Neuron (in vitro differentiated cells): ENCODE measurements at regions not wholly inside any gene's neighbourhood (a gene's known extent, or its start where the extent isn't known, plus 50 kb on each side); places are given as distances from the start of the nearest gene placed in this dataset.
"Not testable (repeated sequence)": the region's sequence is repeated elsewhere in the genome, so short reads cannot be mapped to it uniquely, and the experiment has no call there.

Experiments used
- H2AFZ ChIP-seq: one replicate; pipeline ENCODE4 v1.6.1; 2013; ENCODE audit warnings: low read depth, mild to moderate bottlenecking, inconsistent platforms, low read length, moderate library complexity
- H3K27me3 ChIP-seq: one replicate; pipeline ENCODE4 v1.6.1; 2013; ENCODE audit warnings: low read length; ENCODE audit not compliant: insufficient read depth
- H3K36me3 ChIP-seq: one replicate; pipeline ENCODE4 v1.6.1; 2013; ENCODE audit warnings: low read length; ENCODE audit not compliant: insufficient read depth
- H3K4me1 ChIP-seq: one replicate; pipeline ENCODE4 v1.6.1; 2013; ENCODE audit warnings: low read length; ENCODE audit not compliant: insufficient read depth
- H3K4me3 ChIP-seq: 2 replicates; pipeline ENCODE4 v1.5.1; 2013; ENCODE audit warnings: mild to moderate bottlenecking, low read length, moderate library complexity
- H3K9me3 ChIP-seq: one replicate; pipeline ENCODE4 v1.6.1; 2013; ENCODE audit warnings: low read length

DNA sequence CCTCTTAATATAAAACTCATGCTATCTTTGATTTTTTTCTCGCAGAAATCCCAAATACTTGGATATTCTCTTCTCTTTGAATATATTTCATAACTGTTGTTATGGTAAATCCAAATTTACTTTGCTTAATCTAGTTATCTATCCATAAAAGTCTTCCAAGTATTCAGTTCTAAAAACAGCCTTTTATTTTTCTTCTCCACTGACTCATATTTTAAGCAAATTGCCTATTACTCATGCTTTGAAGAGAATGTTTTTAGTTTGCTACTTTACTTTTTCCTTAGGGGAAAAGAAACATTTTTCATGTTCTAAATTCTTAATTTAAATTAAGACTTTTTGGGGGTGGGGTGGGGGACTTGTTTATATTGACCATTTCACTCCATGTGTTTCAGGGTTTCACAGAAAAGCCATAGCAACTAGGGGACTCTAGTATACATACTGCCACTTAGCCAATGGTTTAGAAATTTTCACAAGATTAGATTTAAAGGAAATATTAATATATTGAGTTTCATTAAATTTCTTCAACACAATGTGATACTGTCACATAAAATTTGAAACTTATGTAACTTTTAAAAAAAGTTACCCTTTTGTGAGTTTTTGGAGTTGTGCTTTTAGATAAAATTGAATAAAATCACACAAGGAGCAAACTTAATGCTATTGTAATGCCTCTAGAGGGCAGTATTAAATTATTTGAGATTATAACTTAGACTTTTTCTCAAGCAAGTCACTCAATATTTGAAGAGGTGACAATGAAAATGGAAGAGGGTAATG is 545.8 kb upstream of the ARRDC3 start:
- Histone ChIP-seq H2AFZ (no peak overlapping the region), H3K36me3 (no peaks in the 10 kb centered on the region), H3K9me3 (no peaks in the 10 kb centered on the region), H3K4me3 (no peak overlapping the region), H3K4me1 (no peaks in the 10 kb centered on the region), H3K27me3 (no peaks in the 10 kb centered on the region)

DNA sequence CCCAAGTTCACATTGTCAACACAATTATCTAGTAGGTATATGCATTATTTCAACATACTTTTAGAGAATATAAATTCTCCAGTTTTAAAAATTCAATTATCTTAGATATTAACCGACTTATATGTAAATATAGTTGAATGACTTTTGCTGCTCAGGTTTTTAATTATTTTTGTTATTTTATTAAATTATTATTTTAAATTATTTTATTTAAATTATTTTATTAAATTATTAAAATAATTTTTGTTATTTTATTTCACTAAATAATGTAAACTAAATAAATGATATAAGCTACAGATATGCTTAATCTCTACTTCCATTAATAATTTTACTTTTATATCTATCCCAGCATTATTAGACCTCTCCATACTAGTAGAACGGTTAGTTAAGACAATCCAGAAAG is 544.3 kb upstream of the ARRDC3 start:
- Histone ChIP-seq H2AFZ (no peak overlapping the region), H3K36me3 (no peaks in the 10 kb centered on the region), H3K27me3 (no peaks in the 10 kb centered on the region), H3K9me3 (no peaks in the 10 kb centered on the region), H3K4me1 (no peaks in the 10 kb centered on the region), H3K4me3 (no peak overlapping the region)

DNA sequence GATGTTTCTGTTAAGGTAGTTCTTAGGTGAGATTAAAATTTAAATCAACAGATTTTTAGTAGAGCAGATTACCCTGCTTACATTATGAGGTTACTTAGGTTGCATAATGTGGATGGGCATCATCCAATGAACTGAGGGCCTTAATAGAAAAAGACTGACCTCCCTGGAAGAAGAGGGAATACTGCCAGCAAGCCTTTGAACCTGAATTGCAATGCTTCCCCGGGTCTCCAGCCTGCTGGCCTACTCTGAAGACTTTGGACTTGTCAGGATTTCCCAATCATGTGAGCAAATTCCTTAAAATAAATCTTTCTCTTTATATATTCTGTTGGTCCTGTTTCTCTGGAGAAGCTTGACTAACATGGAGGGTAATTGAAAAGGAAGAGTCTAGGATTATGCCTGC is 542.1 kb upstream of the ARRDC3 start:
- no peaks in the 10 kb centered on the region for H3K36me3 ChIP-seq
- H2AFZ ChIP-seq, result no peak overlapping the region
- no peaks in the 10 kb centered on the region for H3K27me3 ChIP-seq
- no peaks in the 10 kb centered on the region for H3K4me1 ChIP-seq
- no peaks in the 10 kb centered on the region for H3K9me3 ChIP-seq
- H3K4me3 ChIP-seq, result no peak overlapping the region

DNA sequence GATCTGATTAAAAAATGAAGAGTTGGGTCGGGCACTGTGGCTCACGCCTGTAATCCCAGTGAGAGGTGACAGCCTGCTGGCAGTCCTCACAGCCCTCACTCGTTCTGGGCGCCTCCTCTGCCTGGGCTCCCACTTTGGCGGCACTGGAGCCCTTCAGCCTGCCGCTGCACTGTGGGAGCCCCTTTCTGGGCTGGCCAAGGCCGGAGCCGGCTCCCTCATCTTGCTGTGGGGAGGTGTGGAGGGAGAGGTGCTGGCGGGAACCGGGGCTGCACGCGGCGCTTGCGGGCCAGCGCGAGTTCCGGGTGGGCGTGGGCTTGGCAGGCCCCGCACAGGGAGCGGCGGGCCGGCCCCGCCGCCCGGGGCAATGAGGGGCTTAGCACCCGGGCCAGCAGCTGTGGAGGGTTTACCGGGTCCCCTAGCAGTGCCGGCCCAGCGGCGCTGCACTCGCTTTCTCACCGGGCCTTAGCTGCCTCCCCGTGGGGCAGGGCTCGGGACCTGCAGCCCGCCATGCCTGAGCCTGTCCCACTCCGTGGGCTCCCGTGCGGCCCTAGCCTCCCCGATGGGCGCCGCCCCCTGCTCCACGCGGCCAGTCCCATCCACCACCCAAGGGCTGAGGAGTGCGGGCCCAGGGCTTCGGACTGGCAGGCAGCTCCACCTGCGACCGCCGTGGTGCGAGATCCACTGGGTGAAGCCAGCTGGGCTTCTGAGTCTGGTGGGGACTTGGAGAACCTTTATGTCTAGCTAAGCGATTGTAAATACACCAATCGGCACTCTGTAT is 534.1 kb upstream of the ARRDC3 start:
- H3K9me3 ChIP-seq, H2AFZ ChIP-seq, H3K36me3 ChIP-seq, H3K27me3 ChIP-seq, H3K4me3 ChIP-seq, H3K4me1 ChIP-seq: not testable (repeated sequence)

DNA sequence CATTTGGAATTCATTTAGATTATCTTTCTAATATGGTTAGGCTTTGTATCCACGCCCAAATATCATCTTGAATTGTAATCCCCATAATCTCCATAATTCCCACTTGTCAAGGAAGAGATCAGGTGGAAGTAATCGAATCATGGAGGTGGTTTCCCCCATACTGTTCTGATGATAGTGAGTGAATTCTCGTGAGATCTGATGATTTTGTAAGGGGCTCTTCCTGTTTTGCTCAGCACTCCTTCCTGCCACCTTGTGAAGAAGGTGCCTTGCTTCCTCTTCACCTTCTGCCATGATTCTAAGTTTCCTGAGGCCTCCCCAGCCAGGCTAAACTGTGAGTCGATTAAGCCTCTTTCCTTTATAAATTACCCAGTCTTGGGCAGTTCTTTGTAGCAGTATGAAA is 527.5 kb upstream of the ARRDC3 start:
- no peak overlapping the region for H2AFZ ChIP-seq
- H3K9me3 ChIP-seq, result peaks cover 2% of the 10 kb centered on the region
- H3K4me1 ChIP-seq, result no peaks in the 10 kb centered on the region
- no peaks in the 10 kb centered on the region for H3K36me3 ChIP-seq
- no peak overlapping the region for H3K4me3 ChIP-seq
- no peaks in the 10 kb centered on the region for H3K27me3 ChIP-seq

DNA sequence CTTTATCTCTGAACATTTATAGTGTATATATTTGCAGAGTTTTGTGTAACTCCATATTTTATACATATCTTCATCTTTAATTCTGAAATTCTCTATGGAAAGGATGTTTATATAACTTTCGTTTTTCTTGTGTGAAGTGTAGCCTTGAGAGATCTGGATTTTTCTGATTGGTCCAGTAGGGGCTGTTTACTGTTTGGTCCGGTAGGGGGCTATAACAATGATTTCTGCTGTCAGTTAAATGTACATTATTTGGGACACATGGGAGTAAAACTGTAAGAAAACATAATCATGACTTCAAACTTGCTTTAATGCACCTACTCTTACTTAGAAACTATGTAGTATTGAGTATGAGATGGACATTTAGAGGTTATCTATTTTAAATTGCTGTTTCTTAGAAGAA is 527.1 kb upstream of the ARRDC3 start:
- no peaks in the 10 kb centered on the region for H3K36me3 ChIP-seq
- H3K4me3 ChIP-seq, result no peak overlapping the region
- no peaks in the 10 kb centered on the region for H3K4me1 ChIP-seq
- no peaks in the 10 kb centered on the region for H3K27me3 ChIP-seq
- no peak overlapping the region for H2AFZ ChIP-seq
- peaks cover 2% of the 10 kb centered on the region for H3K9me3 ChIP-seq

DNA sequence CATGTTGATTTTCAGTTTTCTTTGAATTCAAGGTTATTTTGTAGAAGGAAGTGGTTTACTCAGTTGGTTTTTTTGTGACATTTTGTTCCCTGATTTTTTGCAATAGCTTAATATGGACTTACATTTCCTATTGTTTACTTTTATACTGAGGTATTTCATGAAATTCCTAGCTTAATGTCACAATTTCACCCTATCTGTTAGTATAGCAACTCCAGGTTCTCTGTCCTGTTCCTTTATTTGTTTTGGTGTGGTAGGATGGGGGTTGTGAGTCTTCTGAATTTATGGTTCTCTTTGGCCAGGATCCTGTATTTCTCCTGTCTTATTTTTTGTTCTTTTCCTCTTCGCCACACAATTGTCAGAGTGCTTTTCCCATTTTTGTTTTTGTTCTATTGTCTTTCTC is 523.4 kb upstream of the ARRDC3 start:
- no peaks in the 10 kb centered on the region for H3K9me3 ChIP-seq
- H3K4me3 ChIP-seq, result no peak overlapping the region
- no peaks in the 10 kb centered on the region for H3K27me3 ChIP-seq
- peaks cover 5% of the 10 kb centered on the region for H3K4me1 ChIP-seq
- H3K36me3 ChIP-seq, result no peaks in the 10 kb centered on the region
- H2AFZ ChIP-seq, result no peak overlapping the region

DNA sequence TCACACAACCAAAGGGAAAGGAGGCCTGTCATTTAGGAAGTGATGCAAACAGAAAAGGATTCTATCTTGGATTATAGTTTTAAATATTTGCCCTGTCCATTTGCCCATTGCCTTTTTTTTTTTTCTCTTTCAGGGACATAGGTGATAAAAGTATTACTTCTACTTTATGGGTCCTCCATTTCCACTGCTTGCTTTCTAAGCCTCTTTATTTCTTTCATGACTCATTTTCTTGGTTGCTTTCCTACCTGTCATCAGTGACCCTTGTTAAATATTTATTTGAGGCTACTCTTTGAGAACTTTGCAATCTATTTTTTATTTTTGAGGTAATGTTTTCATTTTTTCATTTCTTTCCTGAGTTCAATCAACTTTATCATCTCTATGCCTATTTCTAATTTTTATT is 522.9 kb upstream of the ARRDC3 start:
- no peak overlapping the region for H3K4me3 ChIP-seq
- no peaks in the 10 kb centered on the region for H3K27me3 ChIP-seq
- H3K36me3 ChIP-seq, result no peaks in the 10 kb centered on the region
- H2AFZ ChIP-seq, result no peak overlapping the region
- peaks cover 10% of the 10 kb centered on the region for H3K4me1 ChIP-seq
- no peaks in the 10 kb centered on the region for H3K9me3 ChIP-seq

DNA sequence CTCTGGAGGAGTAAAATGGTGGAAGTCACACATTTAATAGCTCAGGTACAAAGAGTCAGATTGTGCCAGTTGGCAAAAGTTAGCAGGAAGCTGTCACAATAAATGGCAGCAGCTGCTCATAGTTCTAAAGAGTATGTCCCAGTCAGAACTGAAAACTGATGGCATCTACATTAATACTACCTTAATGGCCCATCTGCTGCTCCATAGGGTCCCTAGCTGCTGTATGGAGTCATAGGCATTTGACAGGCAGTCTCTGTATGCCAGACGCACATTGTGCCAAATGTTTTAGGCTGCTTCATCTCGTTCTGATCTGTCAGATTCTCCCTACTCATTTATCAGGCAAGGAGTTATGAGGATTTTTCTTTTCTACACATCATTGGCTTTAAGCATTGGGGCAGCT is 515.8 kb upstream of the ARRDC3 start:
- Histone ChIP-seq H3K36me3 (no peaks in the 10 kb centered on the region), H3K9me3 (no peaks in the 10 kb centered on the region), H3K27me3 (no peaks in the 10 kb centered on the region), H2AFZ (no peak overlapping the region), H3K4me1 (peaks cover 11% of the 10 kb centered on the region), H3K4me3 (no peak overlapping the region)

DNA sequence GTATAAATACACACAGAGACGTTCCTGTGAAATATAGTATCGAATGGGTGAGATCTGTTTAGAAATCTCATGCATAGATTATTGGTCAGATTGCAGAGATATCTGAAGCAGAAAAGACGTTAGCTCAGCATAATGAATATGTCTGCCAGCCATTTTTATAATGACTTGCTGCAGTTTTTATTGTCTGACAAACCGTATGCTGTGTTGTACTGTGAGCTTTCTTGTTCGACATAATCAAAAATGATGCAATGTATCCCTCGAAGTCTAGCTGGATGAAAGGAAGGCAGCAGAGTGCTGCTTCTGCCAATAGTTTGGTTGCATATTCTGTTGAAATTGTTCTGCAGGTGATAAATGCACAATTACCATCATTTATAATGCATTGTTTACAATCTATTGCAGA is 514.9 kb upstream of the ARRDC3 start:
- no peaks in the 10 kb centered on the region for H3K9me3 ChIP-seq
- no peak overlapping the region for H3K4me3 ChIP-seq
- no peaks in the 10 kb centered on the region for H3K36me3 ChIP-seq
- peak overlapping the region; percentile 14 for H2AFZ ChIP-seq
- peaks cover 11% of the 10 kb centered on the region for H3K4me1 ChIP-seq
- H3K27me3 ChIP-seq, result no peaks in the 10 kb centered on the region

DNA sequence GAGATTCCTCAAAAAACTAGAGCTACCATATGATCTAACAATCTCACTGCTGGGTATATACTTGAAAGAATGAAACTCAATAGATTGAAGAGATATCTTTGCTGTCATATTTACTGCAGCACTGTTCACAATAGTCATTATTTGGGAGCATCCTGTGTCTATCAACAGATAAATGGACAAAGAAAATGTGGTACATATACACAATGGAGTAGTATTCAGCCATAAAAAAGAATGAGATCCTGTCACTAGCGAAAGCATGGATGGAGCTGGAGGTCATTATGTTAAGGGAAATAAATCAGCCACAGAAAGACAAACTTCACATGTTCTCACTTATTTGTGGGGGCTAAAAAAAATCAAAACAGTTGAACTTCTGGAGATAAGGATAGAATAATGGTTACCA is 505.7 kb upstream of the ARRDC3 start:
- Histone ChIP-seq H2AFZ (no peak overlapping the region), H3K27me3 (no peaks in the 10 kb centered on the region), H3K9me3 (no peaks in the 10 kb centered on the region), H3K36me3 (no peaks in the 10 kb centered on the region), H3K4me3 (no peak overlapping the region), H3K4me1 (no peaks in the 10 kb centered on the region)

DNA sequence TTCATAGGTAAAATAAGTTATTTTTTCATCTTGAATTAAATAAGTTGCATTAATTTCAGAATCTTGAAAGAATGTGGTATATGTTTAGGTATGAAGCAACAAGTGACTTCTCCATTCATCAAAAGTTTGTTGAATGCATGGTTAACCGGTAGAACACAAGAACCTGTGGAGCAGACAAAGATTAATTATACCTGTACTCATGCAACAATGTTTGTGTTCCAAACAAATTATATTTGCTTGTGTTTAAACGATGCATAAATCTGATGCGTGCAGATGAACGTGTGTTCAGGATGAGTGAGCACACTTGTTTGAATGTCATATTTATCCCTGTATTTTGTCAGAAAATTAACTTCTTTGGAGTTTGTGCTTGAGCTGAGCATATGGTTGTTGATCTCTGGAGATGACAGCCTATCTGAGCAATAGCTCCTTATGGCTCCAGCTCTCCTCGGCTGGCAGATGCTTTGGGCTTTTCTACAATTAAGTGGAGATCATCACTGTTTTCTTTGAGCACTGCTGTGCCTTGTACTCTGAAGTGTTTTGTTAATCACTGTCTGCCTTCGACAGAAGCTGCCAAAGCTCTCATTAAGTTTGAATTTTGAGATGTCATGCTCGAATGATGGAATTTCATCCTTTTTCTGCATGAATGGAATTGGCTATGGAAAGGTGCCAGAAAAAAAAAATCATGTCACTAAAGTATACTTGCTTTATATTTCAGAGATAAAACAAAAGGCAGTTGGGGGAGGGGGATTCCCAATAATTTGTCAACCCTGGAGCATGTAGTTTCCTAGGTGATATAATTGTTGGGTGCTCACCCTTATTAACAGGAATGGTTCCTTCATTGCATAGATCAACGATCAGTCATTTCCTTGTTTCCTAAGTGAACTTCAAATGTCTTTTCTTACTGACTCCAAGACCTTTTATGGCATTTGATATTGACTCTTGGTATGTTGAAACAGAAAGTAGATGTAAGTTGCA is 502.5 kb upstream of the ARRDC3 start:
- Histone ChIP-seq H3K4me1 (no peaks in the 10 kb centered on the region), H3K27me3 (no peaks in the 10 kb centered on the region), H3K4me3 (no peak overlapping the region), H3K36me3 (no peaks in the 10 kb centered on the region), H3K9me3 (no peaks in the 10 kb centered on the region), H2AFZ (no peak overlapping the region)

DNA sequence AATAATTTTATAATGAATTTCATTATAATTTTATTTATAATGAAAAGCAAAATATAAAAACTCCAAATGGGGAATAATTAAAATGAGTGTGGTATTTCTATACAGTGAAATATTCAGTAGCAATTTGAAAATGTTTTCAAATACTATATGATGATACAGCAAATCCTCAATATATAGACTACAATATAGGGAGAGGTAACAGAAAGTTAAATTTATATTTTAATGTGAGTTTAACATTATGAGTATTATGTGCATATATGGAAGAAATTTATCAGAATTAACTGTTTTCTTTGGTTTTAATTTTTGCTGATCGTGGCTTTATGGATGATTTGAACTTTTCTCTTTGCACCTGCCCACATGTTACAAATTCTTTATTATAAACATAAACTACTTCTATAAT is 500.9 kb upstream of the ARRDC3 start:
- Histone ChIP-seq H2AFZ (no peak overlapping the region), H3K27me3 (no peaks in the 10 kb centered on the region), H3K4me3 (no peak overlapping the region), H3K4me1 (no peaks in the 10 kb centered on the region), H3K36me3 (no peaks in the 10 kb centered on the region), H3K9me3 (no peaks in the 10 kb centered on the region)
